Loucy (cell line): ENCODE measurements at regions not wholly inside any gene's neighbourhood (a gene's known extent, or its start where the extent isn't known, plus 50 kb on each side); places are given as distances from the start of the nearest gene placed in this dataset.

Experiments
- CTCF ChIP-seq: fragments of 200-600 bp; sonication (generic); conservative IDR thresholded peaks from 2 replicates; pipeline ENCODE4 v1.5.1; 2014; ENCODE audit warnings: mild to moderate bottlenecking, antibody characterized with exemption, low read length
- EZH2phosphoT487 ChIP-seq: fragments of 200-600 bp; IDR thresholded peaks from 2 replicates; pipeline ENCODE4 v1.6.1; 2018; ENCODE audit warnings: antibody characterized with exemption, mild to moderate bottlenecking, moderate library complexity, borderline replicate concordance

- no peak for TF ChIP-seq CTCF
- TF ChIP-seq EZH2phosphoT487: no peak
Measured at GRCh38 chr14:53838374-53838773, 118.3 kb downstream of the BMP4 start.
